GM12865 (cell line): ENCODE measurements at regions not wholly inside any gene's neighbourhood (a gene's known extent, or its start where the extent isn't known, plus 50 kb on each side); places are given as distances from the start of the nearest gene placed in this dataset.
A peak's percentile ranks its signal among the peaks of the same experiment; 100 is the strongest.

Experiments used
- DNase-seq: peaks from one replicate; pipeline ENCODE4 v3.0.0; 2010; ENCODE audit warnings: low read depth
- H3K4me3 ChIP-seq: 2 replicates; pipeline ENCODE4 v1.5.1; 2011; ENCODE audit warnings: mild to moderate bottlenecking, low read depth, low read length, control low read depth
- TF ChIP-seq, protein P1 (sequence below): IDR thresholded peaks from 2 replicates; pipeline ENCODE4 v1.5.1; 2011; ENCODE audit warnings: low read length, control low read depth, low read depth, inconsistent platforms; ENCODE audit not compliant: insufficient read depth; ENCODE audit errors: missing control alignments

GRCh38 chr2:236688563-236689392 lies 119.2 kb downstream of the ACKR3 start:
- no peak overlapping the region for H3K4me3 ChIP-seq
- no peak for DNase-seq
- TF ChIP-seq, protein P1, sequence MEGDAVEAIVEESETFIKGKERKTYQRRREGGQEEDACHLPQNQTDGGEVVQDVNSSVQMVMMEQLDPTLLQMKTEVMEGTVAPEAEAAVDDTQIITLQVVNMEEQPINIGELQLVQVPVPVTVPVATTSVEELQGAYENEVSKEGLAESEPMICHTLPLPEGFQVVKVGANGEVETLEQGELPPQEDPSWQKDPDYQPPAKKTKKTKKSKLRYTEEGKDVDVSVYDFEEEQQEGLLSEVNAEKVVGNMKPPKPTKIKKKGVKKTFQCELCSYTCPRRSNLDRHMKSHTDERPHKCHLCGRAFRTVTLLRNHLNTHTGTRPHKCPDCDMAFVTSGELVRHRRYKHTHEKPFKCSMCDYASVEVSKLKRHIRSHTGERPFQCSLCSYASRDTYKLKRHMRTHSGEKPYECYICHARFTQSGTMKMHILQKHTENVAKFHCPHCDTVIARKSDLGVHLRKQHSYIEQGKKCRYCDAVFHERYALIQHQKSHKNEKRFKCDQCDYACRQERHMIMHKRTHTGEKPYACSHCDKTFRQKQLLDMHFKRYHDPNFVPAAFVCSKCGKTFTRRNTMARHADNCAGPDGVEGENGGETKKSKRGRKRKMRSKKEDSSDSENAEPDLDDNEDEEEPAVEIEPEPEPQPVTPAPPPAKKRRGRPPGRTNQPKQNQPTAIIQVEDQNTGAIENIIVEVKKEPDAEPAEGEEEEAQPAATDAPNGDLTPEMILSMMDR = no peak

GRCh38 chr2:236689393-236689700 lies 119.7 kb downstream of the ACKR3 start:
- no peak overlapping the region for H3K4me3 ChIP-seq
- DNase-seq = no peak
- TF ChIP-seq, protein P1 = no peak

DNA sequence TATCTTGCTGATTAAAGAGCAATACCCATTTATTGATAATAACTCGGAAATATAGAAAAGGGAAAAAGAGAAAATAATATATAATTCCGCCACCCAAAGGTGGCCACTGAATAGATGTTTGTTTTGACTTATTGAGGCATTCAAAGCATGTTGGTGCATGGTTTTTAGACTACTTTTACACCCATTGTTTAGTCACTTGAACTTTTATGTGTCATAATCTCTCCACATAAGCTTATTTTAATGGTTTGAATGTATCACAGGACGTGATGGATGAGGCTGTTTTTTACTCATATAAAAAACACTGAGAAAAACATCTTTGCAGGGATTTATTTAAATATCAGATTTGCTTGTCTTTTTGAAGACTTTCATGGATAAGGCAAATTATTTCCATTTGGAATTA lies 120.4 kb downstream of the ACKR3 start:
- H3K4me3 ChIP-seq = no peak overlapping the region
- DNase-seq = no peak
- TF ChIP-seq, protein P1 = no peak

- TF ChIP-seq, protein P1 = no peak
- no peak for DNase-seq
These were observed 121.1 kb downstream of the ACKR3 start for GRCh38 chr2:236690726-236691125.

GRCh38 chr2:236691799-236692167 lies 122.2 kb downstream of the ACKR3 start:
- DNase-seq = peak; percentile 23
- H3K4me3 ChIP-seq = no peak overlapping the region
- TF ChIP-seq, protein P1 = no peak

More at GRCh38 chr2:236690726-236691125, 121.1 kb downstream of the ACKR3 start:
- H3K4me3 ChIP-seq = no peak overlapping the region

DNA sequence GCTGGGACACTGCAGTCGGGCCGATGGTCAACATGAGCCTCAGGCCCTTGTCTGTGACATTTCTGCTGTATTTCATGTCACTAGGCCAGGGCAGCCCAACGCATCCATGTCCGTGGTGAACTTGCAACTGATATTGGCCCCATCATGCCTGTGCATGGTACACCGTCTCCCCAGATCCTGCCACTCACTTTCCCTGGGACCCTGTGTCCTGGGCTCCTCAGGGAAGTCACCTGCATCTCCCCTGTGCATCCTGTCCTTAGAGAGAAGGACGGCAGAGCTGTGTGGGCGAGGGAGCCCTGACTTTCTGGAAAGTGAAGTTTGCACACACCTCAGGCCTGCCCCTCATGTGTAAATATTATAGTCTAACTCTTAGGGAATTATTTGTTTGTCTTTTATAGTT lies 123.3 kb downstream of the ACKR3 start:
- TF ChIP-seq, protein P1 = no peak
- DNase-seq = no peak
- H3K4me3 ChIP-seq = no peak overlapping the region

DNA sequence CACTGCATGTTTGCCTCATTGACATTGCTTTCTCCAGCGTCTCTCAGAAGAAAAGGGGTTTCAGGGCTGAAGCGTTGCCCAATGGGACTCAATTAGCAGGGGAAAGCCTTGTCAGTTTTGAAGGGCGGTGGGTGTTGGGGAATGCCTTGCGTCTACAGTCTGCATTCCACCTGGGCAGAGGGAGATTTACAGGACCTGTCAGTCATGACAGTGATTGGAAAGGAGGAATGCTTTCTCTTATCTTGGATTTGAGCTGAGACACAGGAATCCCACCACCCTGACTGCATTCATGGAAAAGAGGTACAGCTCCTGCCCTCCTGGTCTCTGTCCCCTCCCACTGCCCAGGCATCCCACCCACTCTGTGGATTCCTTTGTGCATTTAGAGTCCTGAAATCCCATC lies 123.9 kb downstream of the ACKR3 start:
- no peak for DNase-seq
- TF ChIP-seq, protein P1 = no peak
- H3K4me3 ChIP-seq = no peak overlapping the region
